ENCODE measurements at regions not wholly inside any gene's neighbourhood (a gene's known extent, or its start where the extent isn't known, plus 50 kb on each side); places are given as distances from the start of the nearest gene placed in this dataset.
A peak's percentile ranks its signal among the peaks of the same experiment; 100 is the strongest.

DNA sequence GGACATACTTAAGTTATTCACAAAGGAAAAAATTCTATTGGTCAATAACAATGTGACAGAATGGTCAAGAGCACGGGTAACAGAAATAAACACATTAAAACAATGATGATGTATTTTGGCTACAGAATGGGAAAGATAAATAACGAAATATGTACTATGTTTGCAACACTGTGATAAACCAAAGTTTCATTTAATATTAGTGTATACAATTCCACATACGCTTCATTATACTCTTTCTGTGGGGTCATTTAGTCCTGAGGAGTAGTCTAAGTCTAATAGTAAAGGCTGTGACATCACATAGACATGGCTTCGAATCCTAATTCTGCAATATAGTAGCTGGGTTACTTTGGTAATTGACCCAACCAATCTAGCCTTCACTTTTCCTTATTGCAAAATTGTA, 408.3 kb downstream of the MCTP2 start:
- H3K9me3 Mint-ChIP-seq: no peaks in the 10 kb centered on the region
- no peak overlapping the region for H3K4me3 Mint-ChIP-seq
- no peak for DNase-seq (ENCODE audit: low spot score in 2 of 2)
- no peak for ATAC-seq
- H3K36me3 Mint-ChIP-seq: no peaks in the 10 kb centered on the region
- no peak overlapping the region for H3K27ac Mint-ChIP-seq
- no peaks in the 10 kb centered on the region for H3K4me1 Mint-ChIP-seq

GRCh38 chr15:94644433-94644832, 413.1 kb downstream of the MCTP2 start:
- Mint-ChIP-seq H3K36me3 (no peaks in the 10 kb centered on the region), H3K4me1 (no peaks in the 10 kb centered on the region), H3K27ac (no peak overlapping the region), H3K9me3 (no peaks in the 10 kb centered on the region), H3K4me3 (no peak overlapping the region)
- ATAC-seq (no peak), DNase-seq (ENCODE audit: low spot score in 2 of 2) (no peak)

GRCh38 chr15:94653071-94653470, 421.7 kb downstream of the MCTP2 start:
- no peaks in the 10 kb centered on the region for H3K36me3 Mint-ChIP-seq
- no peaks in the 10 kb centered on the region for H3K4me1 Mint-ChIP-seq
- no peaks in the 10 kb centered on the region for H3K9me3 Mint-ChIP-seq
- ATAC-seq (no peak), DNase-seq (ENCODE audit: low spot score in 2 of 2) (no peak)
- H3K4me3 Mint-ChIP-seq: no peak overlapping the region
- no peak overlapping the region for H3K27ac Mint-ChIP-seq

- Mint-ChIP-seq H3K4me3 (no peak overlapping the region), H3K9me3 (no peaks in the 10 kb centered on the region), H3K4me1 (no peaks in the 10 kb centered on the region), H3K27ac (no peak overlapping the region), H3K36me3 (no peaks in the 10 kb centered on the region)
- ATAC-seq (peak; percentile 37), DNase-seq (ENCODE audit: low spot score in 2 of 2) (no peak)
These were observed 424.0 kb downstream of the MCTP2 start for GRCh38 chr15:94655249-94655880.

DNA sequence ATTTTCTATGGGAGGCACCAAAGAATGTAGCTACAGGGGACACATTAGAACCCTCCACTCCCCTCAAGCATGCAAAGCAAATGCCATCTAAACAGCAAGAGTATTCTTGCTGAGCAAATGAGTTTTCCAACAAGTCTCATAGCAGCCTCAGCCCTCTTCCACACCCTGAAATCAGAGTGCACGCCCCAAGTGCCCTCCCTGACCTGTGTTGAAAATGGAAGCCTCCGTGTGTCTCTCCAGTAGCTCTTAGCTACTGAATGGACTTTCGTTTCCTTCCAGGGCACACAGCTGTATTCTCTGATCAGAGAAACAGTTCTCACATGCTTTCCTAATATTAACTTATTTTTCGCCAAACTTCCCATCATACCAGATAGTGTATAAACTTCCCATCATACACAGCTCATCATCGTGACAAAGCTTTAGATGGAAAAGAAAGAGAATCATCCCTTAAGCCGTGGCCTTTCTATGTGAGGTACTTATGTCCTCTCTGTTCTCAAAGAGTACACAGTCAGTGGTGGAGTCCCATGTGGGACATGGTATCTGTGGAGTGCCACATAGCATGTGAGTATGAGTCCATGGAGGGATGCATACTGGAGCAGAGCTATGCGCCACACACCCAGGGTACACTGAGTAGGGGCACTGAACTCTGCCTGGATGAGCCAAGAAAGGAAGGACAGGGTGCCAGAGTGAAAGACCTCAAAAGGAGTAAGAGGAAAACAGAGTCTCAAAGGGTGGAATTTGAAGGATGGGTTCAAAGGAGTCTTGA, 434.5 kb downstream of the MCTP2 start:
- H3K36me3 Mint-ChIP-seq: no peaks in the 10 kb centered on the region
- DNase-seq (ENCODE audit: low spot score in 2 of 2) (no peak), ATAC-seq (no peak)
- H3K9me3 Mint-ChIP-seq: no peaks in the 10 kb centered on the region
- H3K4me3 Mint-ChIP-seq: no peak overlapping the region
- H3K27ac Mint-ChIP-seq: no peak overlapping the region
- no peaks in the 10 kb centered on the region for H3K4me1 Mint-ChIP-seq

GRCh38 chr15:94666553-94666952, 435.2 kb downstream of the MCTP2 start:
- Mint-ChIP-seq H3K4me1 (no peaks in the 10 kb centered on the region), H3K36me3 (no peaks in the 10 kb centered on the region), H3K9me3 (no peaks in the 10 kb centered on the region), H3K27ac (no peak overlapping the region), H3K4me3 (no peak overlapping the region)
- ATAC-seq: no peak
- DNase-seq (ENCODE audit: low spot score in 2 of 2): no peak

DNA sequence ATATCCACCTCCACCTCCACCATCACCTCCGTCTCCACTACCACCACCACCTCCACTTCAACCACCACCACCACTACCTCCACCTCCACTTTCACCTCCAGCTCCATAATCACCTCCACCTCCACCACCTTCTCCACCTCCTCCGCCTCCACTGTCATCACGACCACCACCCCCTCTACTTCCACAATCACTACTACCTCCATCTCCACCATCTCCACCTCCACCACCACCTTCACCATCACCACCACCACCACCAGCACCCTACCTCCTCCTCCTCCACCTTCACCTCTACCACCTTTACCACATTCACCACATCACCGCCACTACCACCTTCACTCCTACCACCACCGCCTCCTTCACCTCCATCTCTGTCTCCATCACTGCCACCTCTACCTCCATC, 435.7 kb downstream of the MCTP2 start:
- Mint-ChIP-seq H3K27ac (no peak overlapping the region), H3K36me3 (no peaks in the 10 kb centered on the region), H3K4me1 (no peaks in the 10 kb centered on the region), H3K9me3 (no peaks in the 10 kb centered on the region), H3K4me3 (no peak overlapping the region)
- ATAC-seq (peak; percentile 43), DNase-seq (ENCODE audit: low spot score in 2 of 2) (no peak)

DNA sequence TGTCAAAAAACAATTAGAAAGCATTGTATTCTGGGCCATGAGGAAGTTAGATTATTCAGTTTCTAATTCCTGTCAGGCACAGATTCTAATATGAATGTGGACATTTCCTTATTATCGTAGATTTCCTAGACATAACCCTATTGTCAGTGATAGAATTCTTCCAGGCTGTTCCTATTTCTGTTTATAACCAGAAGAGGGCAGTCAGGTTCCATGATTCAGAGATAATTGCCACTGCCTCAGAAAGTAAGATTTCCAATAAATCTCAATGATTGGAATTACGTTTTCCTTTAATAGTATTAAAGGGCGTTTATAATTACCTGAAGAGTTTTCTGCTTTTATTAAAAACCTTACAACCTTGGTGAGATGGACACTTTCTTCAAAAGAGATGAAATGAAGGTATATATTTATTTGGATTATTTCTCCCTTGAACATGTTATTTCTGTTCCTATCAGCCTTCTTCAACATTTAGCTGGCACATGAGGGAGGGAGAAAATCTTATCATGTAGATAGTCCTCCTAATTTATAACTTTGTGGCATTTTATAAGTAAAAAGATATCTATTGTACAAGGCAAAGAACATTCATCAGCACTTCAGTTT, 439.2 kb downstream of the MCTP2 start:
- Mint-ChIP-seq H3K4me3 (no peak overlapping the region), H3K4me1 (no peaks in the 10 kb centered on the region), H3K9me3 (no peaks in the 10 kb centered on the region), H3K36me3 (no peaks in the 10 kb centered on the region), H3K27ac (no peak overlapping the region)
- DNase-seq (ENCODE audit: low spot score in 2 of 2): no peak
- ATAC-seq: no peak

DNA sequence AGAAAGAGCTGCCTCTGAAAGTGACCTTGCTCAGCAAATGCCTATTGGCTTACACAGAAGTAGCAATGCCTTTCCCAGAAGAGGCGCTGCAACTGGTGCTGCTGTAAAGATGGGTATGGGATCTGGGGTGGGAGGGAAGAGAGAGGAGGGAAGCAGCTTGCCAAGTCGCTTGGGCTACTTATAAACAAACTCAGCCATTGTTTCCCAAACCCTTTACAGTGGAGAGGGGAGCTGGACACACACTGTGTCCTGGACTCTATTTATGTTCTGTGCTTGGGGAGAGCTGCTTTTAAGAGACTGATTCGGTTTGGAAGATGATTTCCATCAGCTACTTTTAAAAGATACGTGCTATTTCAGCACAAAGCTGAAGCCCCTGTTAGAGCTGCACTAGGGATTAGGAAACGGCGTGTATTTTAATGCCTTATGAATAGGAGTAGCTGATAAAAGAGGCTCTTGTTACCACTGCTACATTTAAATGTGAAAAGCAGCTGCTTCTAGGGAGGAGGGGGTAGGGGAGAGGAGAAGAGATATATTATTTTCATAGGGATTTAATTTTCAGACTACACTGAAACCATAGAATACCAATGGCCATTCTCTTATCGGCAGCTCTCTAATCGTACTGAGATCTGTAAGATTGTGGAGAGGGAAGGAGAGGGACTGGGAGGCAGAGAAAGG, 440.6 kb downstream of the MCTP2 start:
- ATAC-seq (no peak), DNase-seq (ENCODE audit: low spot score in 2 of 2) (no peak)
- Mint-ChIP-seq H3K4me3 (no peak overlapping the region), H3K9me3 (no peaks in the 10 kb centered on the region), H3K4me1 (no peaks in the 10 kb centered on the region), H3K27ac (no peak overlapping the region), H3K36me3 (no peaks in the 10 kb centered on the region)

GRCh38 chr15:94673801-94674200, 442.4 kb downstream of the MCTP2 start:
- DNase-seq (ENCODE audit: low spot score in 2 of 2) (no peak), ATAC-seq (no peak)
- Mint-ChIP-seq H3K4me1 (no peaks in the 10 kb centered on the region), H3K9me3 (no peaks in the 10 kb centered on the region), H3K27ac (no peak overlapping the region), H3K36me3 (no peaks in the 10 kb centered on the region), H3K4me3 (no peak overlapping the region)

- Mint-ChIP-seq H3K36me3 (no peaks in the 10 kb centered on the region), H3K4me1 (no peaks in the 10 kb centered on the region), H3K9me3 (no peaks in the 10 kb centered on the region), H3K4me3 (no peak overlapping the region), H3K27ac (no peak overlapping the region)
- no peak for DNase-seq (ENCODE audit: low spot score in 2 of 2)
- ATAC-seq: no peak
These were observed 442.9 kb downstream of the MCTP2 start for GRCh38 chr15:94674296-94674695.

GRCh38 chr15:94677202-94677790, 445.9 kb downstream of the MCTP2 start:
- Mint-ChIP-seq H3K4me3 (no peak overlapping the region), H3K27ac (no peak overlapping the region), H3K4me1 (no peaks in the 10 kb centered on the region), H3K36me3 (no peaks in the 10 kb centered on the region), H3K9me3 (no peaks in the 10 kb centered on the region)
- no peak for ATAC-seq
- no peak for DNase-seq (ENCODE audit: low spot score in 2 of 2)

GRCh38 chr15:94682171-94682570, 450.8 kb downstream of the MCTP2 start:
- Mint-ChIP-seq H3K36me3 (no peaks in the 10 kb centered on the region), H3K4me3 (no peak overlapping the region), H3K27ac (no peak overlapping the region), H3K9me3 (no peaks in the 10 kb centered on the region), H3K4me1 (no peaks in the 10 kb centered on the region)
- DNase-seq (ENCODE audit: low spot score in 2 of 2) (no peak), ATAC-seq (no peak)

DNA sequence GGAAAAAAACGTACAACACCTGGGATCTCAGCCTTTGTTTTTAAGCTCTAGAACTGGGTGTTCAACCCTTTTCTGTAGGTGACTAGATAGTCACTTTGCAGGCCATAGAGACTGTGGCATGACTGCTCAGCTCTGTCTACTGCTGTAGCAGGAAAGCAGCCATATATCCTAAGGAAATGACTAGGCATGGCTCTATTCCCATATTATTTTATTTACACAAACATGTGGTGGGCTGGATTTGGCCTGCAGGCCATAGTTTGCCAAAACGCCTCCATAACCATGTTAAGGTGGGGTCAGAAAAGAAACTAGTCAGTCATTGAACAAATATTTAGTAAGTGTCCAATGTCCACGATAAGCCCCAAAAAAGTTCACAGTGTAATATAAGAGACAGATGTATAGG, 452.5 kb downstream of the MCTP2 start:
- H3K4me1 Mint-ChIP-seq: no peaks in the 10 kb centered on the region

GRCh38 chr15:94691169-94691568, 459.8 kb downstream of the MCTP2 start:
- Mint-ChIP-seq H3K4me3 (no peak overlapping the region), H3K27ac (no peak overlapping the region), H3K9me3 (no peaks in the 10 kb centered on the region), H3K36me3 (no peaks in the 10 kb centered on the region), H3K4me1 (no peaks in the 10 kb centered on the region)
- no peak for DNase-seq (ENCODE audit: low spot score in 2 of 2)
- no peak for ATAC-seq

More for the DNA sequence above, 452.5 kb downstream of the MCTP2 start:
- ATAC-seq (no peak), DNase-seq (ENCODE audit: low spot score in 2 of 2) (no peak)
- no peak overlapping the region for H3K4me3 Mint-ChIP-seq
- H3K9me3 Mint-ChIP-seq: no peaks in the 10 kb centered on the region
- H3K36me3 Mint-ChIP-seq: no peaks in the 10 kb centered on the region
- H3K27ac Mint-ChIP-seq: no peak overlapping the region

Measured in stimulated activated effector memory CD8-positive, alpha-beta T cell treated with anti-CD3 and anti-CD28 coated beads, Interleukin-12 subunit alpha, Interleukin-12 subunit beta, amount 100 ng/mL, for 72 hours (primary cell).